HepG2 (cell line): ENCODE measurements at regions not wholly inside any gene's neighbourhood (a gene's known extent, or its start where the extent isn't known, plus 50 kb on each side); places are given as distances from the start of the nearest gene placed in this dataset.

ENCODE experiments used
- ATAC-seq: fragments of 200-7000 bp; cut with Tn5 transposase; 3 replicates; pipeline ENCODE4 v1.9.1; 2020; ENCODE audit warnings: mild to moderate bottlenecking, moderate library complexity
- BruUV-seq: library from RNA; stranded (reverse); fragments of 400-500 nt; replicated peaks from 2 replicates; lab custom pipeline; 2021; lab: Mats Ljungman, UMichigan
- CTCF ChIA-PET: fragments of 300-600 bp; formaldehyde crosslinking; extraction: SDS; loops from one replicate; lab custom pipeline; 2021; ENCODE audit warnings: low total read pairs, inconsistent platforms, low intra/inter-chr PET ratio; lab: Yijun Ruan, JAX
- POLR2A ChIA-PET: fragments of 350-600 bp; sonication (Branson Sonifier 250); formaldehyde crosslinking; loops from one replicate; lab custom pipeline; 2020; ENCODE audit warnings: antibody characterized with exemption, inconsistent platforms; lab: Yijun Ruan, JAX
- DNase-seq: peaks from one replicate; pipeline ENCODE4 v3.0.0-alpha.2; 2015; ENCODE audit warnings: low spot score
- FAIRE-seq: peaks from 3 replicates; lab custom pipeline; 2011; peaks lifted over from hg19 to GRCh38; lab: Jason Lieb, UNC
- H2AFZ ChIP-seq: one replicate; pipeline ENCODE4 v1.6.1; 2011; ENCODE audit warnings: low read length, inconsistent platforms
- H3K27ac ChIP-seq: fragments of 300-600 bp; 3 replicates; pipeline ENCODE4 v1.8.0; 2011; ENCODE audit warnings: mixed run types, mild to moderate bottlenecking, mixed read lengths, low read length, inconsistent platforms; ENCODE audit not compliant: insufficient read depth; ENCODE audit errors: extremely low read length
- H3K27me3 ChIP-seq, 2 experiments: fragments of 200-600 bp in 1 of 2; 2 replicates in 1 of 2; 3 replicates in 1 of 2; pipeline versions ENCODE4 v1.6.0 to v1.8.0; 2011; ENCODE audit warnings: low read length in 2 of 2, mild to moderate bottlenecking in 2 of 2, moderate library complexity in 2 of 2, inconsistent platforms in 1 of 2; ENCODE audit not compliant: insufficient read depth in 2 of 2, control insufficient read depth in 1 of 2
- H3K36me3 ChIP-seq, 2 experiments: fragments of 200-600 bp in 1 of 2; replicated peaks in 1 of 2; 2 replicates in 1 of 2; 3 replicates in 1 of 2; pipeline versions ENCODE4 v1.5.1 to v1.8.0; 2011; ENCODE audit warnings: low read length in 2 of 2, inconsistent platforms in 1 of 2; ENCODE audit not compliant: insufficient read depth in 2 of 2, control insufficient read depth in 1 of 2
- H3K4me1 ChIP-seq: 2 replicates; pipeline ENCODE4 v1.5.1; 2012; ENCODE audit warnings: low read length, inconsistent platforms; ENCODE audit not compliant: insufficient read depth
- H3K4me2 ChIP-seq: 2 replicates; pipeline ENCODE4 v1.6.0; 2011; ENCODE audit warnings: low read depth, low read length, inconsistent platforms
- H3K4me3 ChIP-seq, 3 experiments: fragments of 200-600 bp in 1 of 3; sonication (generic), shearing (Covaris generic) in 1 of 3; replicated peaks in 1 of 3; 2 replicates each; pipeline ENCODE4 v1.5.1; 2011 to 2016; ENCODE audit warnings: low read length in 3 of 3, inconsistent platforms in 2 of 3, low read depth in 2 of 3, mild to moderate bottlenecking in 2 of 3, control low read depth in 1 of 3, mixed read lengths in 1 of 3; ENCODE audit not compliant: insufficient read depth in 1 of 3
- H3K79me2 ChIP-seq: one replicate; pipeline ENCODE4 v1.6.1; 2011; ENCODE audit warnings: low read length, inconsistent platforms; ENCODE audit not compliant: insufficient read depth
- H3K9ac ChIP-seq: 2 replicates; pipeline ENCODE4 v1.6.0; 2011; ENCODE audit warnings: mild to moderate bottlenecking, low read depth, low read length, inconsistent platforms; ENCODE audit not compliant: insufficient read depth
- H3K9me3 ChIP-seq: 2 replicates; pipeline ENCODE4 v1.5.1; 2012; ENCODE audit warnings: mild to moderate bottlenecking, low read length
- H4K20me1 ChIP-seq: 2 replicates; pipeline ENCODE4 v1.6.0; 2011; ENCODE audit warnings: inconsistent platforms, mild to moderate bottlenecking, low read length, moderate library complexity; ENCODE audit not compliant: insufficient read depth
- MBNL3 ChIP-seq: fragments of 250-450 bp; sonication (Bioruptor Pico); conservative IDR thresholded peaks from 2 replicates; pipeline ENCODE4 v1.8.0; 2022; ENCODE audit warnings: mild to moderate bottlenecking, inconsistent platforms
- ZNF17 ChIP-seq: sonication (generic); formaldehyde crosslinking; IDR thresholded peaks from 2 replicates; pipeline ENCODE4 v1.5.0; 2020; ENCODE audit warnings: mild to moderate bottlenecking, missing genetic modification reagents
- ZNF773 ChIP-seq: sonication (generic); formaldehyde crosslinking; IDR thresholded peaks from 2 replicates; pipeline ENCODE4 v1.4.0; 2020; ENCODE audit warnings: missing genetic modification reagents, borderline replicate concordance
- WGBS: methylation state at CpG from one replicate; pipeline ENCODE4 v1.1.6; 2017; ENCODE audit warnings: low lambda C conversion rate; 5-methylcytosine and 5-hydroxymethylcytosine counted together
- in situ Hi-C: cut with HindIII; loops from 2 replicates; pipeline ENCODE4 v1.10.0; 2017; ENCODE audit warnings: low pct_unique_long_range_greater_than_20kb; ENCODE audit not compliant: extremely low pct_ligation_motif_present
- intact Hi-C: fragments of 100-400 bp; cut with micrococcal nuclease; formaldehyde crosslinking; loops from one replicate; pipeline ENCODE4 v1.10.0; 2022; ENCODE audit not compliant: unreplicated experiment
- TF ChIP-seq, protein P1 (sequence below): sonication (generic); formaldehyde crosslinking; IDR thresholded peaks from 2 replicates; pipeline ENCODE4 v1.5.0; 2020; ENCODE audit warnings: mild to moderate bottlenecking, missing genetic modification reagents
- TF ChIP-seq, protein P2 (sequence below): sonication (generic); formaldehyde crosslinking; IDR thresholded peaks from 2 replicates; pipeline ENCODE4 v1.5.1; 2020; ENCODE audit warnings: mild to moderate bottlenecking, missing genetic modification reagents

DNA sequence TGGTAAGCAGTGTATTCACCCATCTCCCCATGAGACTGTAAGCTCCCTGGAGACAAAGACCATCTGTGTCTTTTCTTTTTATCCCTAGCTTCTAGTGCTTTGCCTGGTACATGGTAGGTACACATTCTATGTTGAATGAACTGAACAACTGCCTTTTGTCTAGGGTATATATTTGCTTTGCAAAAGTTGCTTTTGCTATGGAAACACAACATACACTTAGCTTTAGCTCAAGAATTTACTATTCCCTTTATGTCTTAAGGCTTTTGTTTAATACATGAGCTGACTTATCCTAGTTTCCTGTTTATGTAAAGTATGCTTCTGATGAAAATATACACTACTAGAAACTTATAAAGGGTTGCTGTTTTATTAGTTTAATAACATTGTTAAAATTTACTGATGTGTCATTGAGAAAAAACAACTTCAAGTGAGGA lies 198.2 kb downstream of the PRL start (continued):
- TF ChIP-seq, protein P1, sequence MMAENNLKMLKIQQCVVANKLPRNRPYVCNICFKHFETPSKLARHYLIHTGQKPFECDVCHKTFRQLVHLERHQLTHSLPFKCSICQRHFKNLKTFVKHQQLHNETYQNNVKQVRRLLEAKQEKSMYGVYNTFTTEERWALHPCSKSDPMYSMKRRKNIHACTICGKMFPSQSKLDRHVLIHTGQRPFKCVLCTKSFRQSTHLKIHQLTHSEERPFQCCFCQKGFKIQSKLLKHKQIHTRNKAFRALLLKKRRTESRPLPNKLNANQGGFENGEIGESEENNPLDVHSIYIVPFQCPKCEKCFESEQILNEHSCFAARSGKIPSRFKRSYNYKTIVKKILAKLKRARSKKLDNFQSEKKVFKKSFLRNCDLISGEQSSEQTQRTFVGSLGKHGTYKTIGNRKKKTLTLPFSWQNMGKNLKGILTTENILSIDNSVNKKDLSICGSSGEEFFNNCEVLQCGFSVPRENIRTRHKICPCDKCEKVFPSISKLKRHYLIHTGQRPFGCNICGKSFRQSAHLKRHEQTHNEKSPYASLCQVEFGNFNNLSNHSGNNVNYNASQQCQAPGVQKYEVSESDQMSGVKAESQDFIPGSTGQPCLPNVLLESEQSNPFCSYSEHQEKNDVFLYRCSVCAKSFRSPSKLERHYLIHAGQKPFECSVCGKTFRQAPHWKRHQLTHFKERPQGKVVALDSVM: no peak
- TF ChIP-seq ZNF17 (CRISPR knock-in tag): no peak
- TF ChIP-seq, protein P2, sequence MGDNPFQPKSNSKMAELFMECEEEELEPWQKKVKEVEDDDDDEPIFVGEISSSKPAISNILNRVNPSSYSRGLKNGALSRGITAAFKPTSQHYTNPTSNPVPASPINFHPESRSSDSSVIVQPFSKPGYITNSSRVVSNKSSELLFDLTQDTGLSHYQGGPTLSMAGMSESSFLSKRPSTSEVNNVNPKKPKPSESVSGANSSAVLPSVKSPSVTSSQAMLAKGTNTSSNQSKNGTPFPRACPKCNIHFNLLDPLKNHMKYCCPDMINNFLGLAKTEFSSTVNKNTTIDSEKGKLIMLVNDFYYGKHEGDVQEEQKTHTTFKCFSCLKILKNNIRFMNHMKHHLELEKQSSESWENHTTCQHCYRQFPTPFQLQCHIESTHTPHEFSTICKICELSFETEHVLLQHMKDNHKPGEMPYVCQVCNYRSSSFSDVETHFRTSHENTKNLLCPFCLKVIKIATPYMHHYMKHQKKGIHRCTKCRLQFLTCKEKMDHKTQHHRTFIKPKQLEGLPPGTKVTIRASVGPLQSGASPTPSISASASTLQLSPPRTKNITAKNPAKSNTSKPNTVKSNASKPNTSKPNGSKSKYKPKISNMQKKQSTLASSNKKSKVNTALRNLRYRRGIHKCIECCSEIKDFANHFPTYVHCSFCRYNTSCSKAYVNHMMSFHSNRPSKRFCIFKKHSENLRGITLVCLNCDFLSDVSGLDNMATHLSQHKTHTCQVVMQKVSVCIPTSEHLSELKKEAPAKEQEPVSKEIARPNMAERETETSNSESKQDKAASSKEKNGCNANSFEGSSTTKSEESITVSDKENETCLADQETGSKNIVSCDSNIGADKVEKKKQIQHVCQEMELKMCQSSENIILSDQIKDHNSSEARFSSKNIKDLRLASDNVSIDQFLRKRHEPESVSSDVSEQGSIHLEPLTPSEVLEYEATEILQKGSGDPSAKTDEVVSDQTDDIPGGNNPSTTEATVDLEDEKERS: no peak
- TF ChIP-seq, all 625 proteins: peak for 0

GRCh38 chr6:22099231-22099630 lies 197.6 kb downstream of the PRL start:
- 9% methylated on average over 7 of the region's 7 CpGs for WGBS
- Histone ChIP-seq H3K9ac (no peak overlapping the region), H3K27ac (no peak overlapping the region), H3K9me3 (peaks cover 15% of the 10 kb centered on the region), H3K36me3 (no peaks in the 10 kb centered on the region), H3K27me3 (no peaks in the 10 kb centered on the region), H4K20me1 (no peaks in the 10 kb centered on the region), H2AFZ (no peak overlapping the region), H3K4me1 (no peaks in the 10 kb centered on the region), H3K4me2 (no peak overlapping the region), H3K4me3 (no peak overlapping the region), H3K79me2 (no peaks in the 10 kb centered on the region)
- DNase-seq (no peak), ATAC-seq (no peak), FAIRE-seq (no peak)
- CTCF ChIA-PET: no interaction called here
- in situ Hi-C loops (no loop called here), intact Hi-C loops (no loop called here)
- TF ChIP-seq ZNF773: no peak
- TF ChIP-seq MBNL3 (CRISPR knock-in tag): no peak
- POLR2A ChIA-PET: no interaction called here
- no TSS peak for BruUV-seq
